ENCODE measurements at regions not wholly inside any gene's neighbourhood (a gene's known extent, or its start where the extent isn't known, plus 50 kb on each side); places are given as distances from the start of the nearest gene placed in this dataset.
A peak's percentile ranks its signal among the peaks of the same experiment; 100 is the strongest.

GRCh38 chr18:40863801-40864200 is 1091.2 kb upstream of the PIK3C3 start:
- no peak for DNase-seq

GRCh38 chr18:40860189-40860588 is 1094.8 kb upstream of the PIK3C3 start:
- DNase-seq = no peak

GRCh38 chr18:40855661-40856060 is 1099.4 kb upstream of the PIK3C3 start:
- DNase-seq = no peak

- DNase-seq = no peak
These were observed 1102.6 kb upstream of the PIK3C3 start for GRCh38 chr18:40852406-40852805.

- no peak for DNase-seq
These were observed 1104.0 kb upstream of the PIK3C3 start for GRCh38 chr18:40851014-40851429.

GRCh38 chr18:40849886-40850285 is 1105.1 kb upstream of the PIK3C3 start:
- no peak for DNase-seq

- no peak for DNase-seq
These were observed 1113.6 kb upstream of the PIK3C3 start for GRCh38 chr18:40841467-40841866.

GRCh38 chr18:40841063-40841462 is 1114.0 kb upstream of the PIK3C3 start:
- DNase-seq = no peak

- no peak for DNase-seq
These were observed 1122.7 kb upstream of the PIK3C3 start for GRCh38 chr18:40832362-40832761.

- DNase-seq = no peak
These were observed 1130.7 kb upstream of the PIK3C3 start for GRCh38 chr18:40824291-40824690.

GRCh38 chr18:40821596-40822243 is 1133.3 kb upstream of the PIK3C3 start:
- no peak for DNase-seq

- no peak for DNase-seq
These were observed 1142.0 kb upstream of the PIK3C3 start for GRCh38 chr18:40812981-40813515.

- peak; percentile 1 for DNase-seq
These were observed 1144.7 kb upstream of the PIK3C3 start for GRCh38 chr18:40810372-40810771.

- no peak for DNase-seq
These were observed 1165.7 kb upstream of the PIK3C3 start for GRCh38 chr18:40789286-40789685.

GRCh38 chr18:40782453-40783130 is 1172.4 kb upstream of the PIK3C3 start:
- DNase-seq = no peak

GRCh38 chr18:40769786-40770185 is 1185.2 kb upstream of the PIK3C3 start:
- DNase-seq = no peak

- no peak for DNase-seq
These were observed 1194.8 kb upstream of the PIK3C3 start for GRCh38 chr18:40760251-40760650.

- DNase-seq = no peak
These were observed 1200.6 kb upstream of the PIK3C3 start for GRCh38 chr18:40754477-40754876.

- DNase-seq = no peak
These were observed 1202.7 kb upstream of the PIK3C3 start for GRCh38 chr18:40752316-40752715.

- DNase-seq = no peak
These were observed 1203.8 kb upstream of the PIK3C3 start for GRCh38 chr18:40751186-40751585.

GRCh38 chr18:40739029-40739428 is 1216.0 kb upstream of the PIK3C3 start:
- no peak for DNase-seq

- no peak for DNase-seq
These were observed 1216.6 kb upstream of the PIK3C3 start for GRCh38 chr18:40738321-40738880.

GRCh38 chr18:40708726-40709125 is 1246.3 kb upstream of the PIK3C3 start:
- no peak for DNase-seq

- no peak for DNase-seq
These were observed 1247.2 kb upstream of the PIK3C3 start for GRCh38 chr18:40707797-40708196.

Measured in T1000 (cell line).